GM23338 (cell line): ENCODE measurements at regions not wholly inside any gene's neighbourhood (a gene's known extent, or its start where the extent isn't known, plus 50 kb on each side); places are given as distances from the start of the nearest gene placed in this dataset.

Experiments
- ATAC-seq: fragments of 200-7000 bp; cut with Tn5 transposase; 3 replicates; pipeline ENCODE4 v1.9.1; 2020
- DNase-seq: peaks from one replicate; pipeline ENCODE4 v3.0.0-alpha.2; 2015; ENCODE audit warnings: low spot score
- H2AFZ ChIP-seq: fragments of 200-600 bp; sonication (generic); 2 replicates; pipeline ENCODE4 v1.8.0; 2016; ENCODE audit warnings: antibody characterized with exemption, mild to moderate bottlenecking, moderate library complexity
- H3F3A ChIP-seq: fragments of 200-600 bp; sonication (generic); replicated peaks from 2 replicates; pipeline ENCODE4 v1.8.0; 2017; ENCODE audit warnings: antibody characterized with exemption, mixed run types, low read depth
- H3K27ac ChIP-seq: fragments of 200-600 bp; sonication (generic); 2 replicates; pipeline ENCODE4 v1.6.1; 2016; ENCODE audit warnings: low read depth
- H3K27me3 ChIP-seq: fragments of 200-600 bp; sonication (generic); 2 replicates; pipeline ENCODE4 v1.8.0; 2016; ENCODE audit warnings: mild to moderate bottlenecking, mixed run types, moderate library complexity; ENCODE audit not compliant: insufficient read depth
- H3K36me3 ChIP-seq: fragments of 200-600 bp; sonication (generic); 2 replicates; pipeline ENCODE4 v1.8.0; 2016; ENCODE audit warnings: mild to moderate bottlenecking; ENCODE audit not compliant: insufficient read depth
- H3K4me1 ChIP-seq: fragments of 200-600 bp; sonication (generic); 2 replicates; pipeline ENCODE4 v1.8.0; 2016; ENCODE audit warnings: mild to moderate bottlenecking, moderate library complexity; ENCODE audit not compliant: insufficient read depth
- H3K4me2 ChIP-seq: fragments of 200-600 bp; sonication (generic); 2 replicates; pipeline ENCODE4 v1.7.1; 2017; ENCODE audit warnings: mixed run types
- H3K4me3 ChIP-seq: fragments of 200-600 bp; sonication (generic); 2 replicates; pipeline ENCODE4 v1.6.1; 2016; ENCODE audit warnings: mixed run types
- H3K79me2 ChIP-seq: fragments of 200-600 bp; sonication (generic); replicated peaks from 2 replicates; pipeline ENCODE4 v1.8.0; 2017; ENCODE audit warnings: mild to moderate bottlenecking; ENCODE audit not compliant: insufficient read depth
- H3K9me2 ChIP-seq: fragments of 200-600 bp; sonication (generic); 2 replicates; pipeline ENCODE4 v1.8.0; 2017; ENCODE audit not compliant: insufficient read depth
- H4K20me1 ChIP-seq: fragments of 200-600 bp; sonication (generic); replicated peaks from 2 replicates; pipeline ENCODE4 v1.8.0; 2017; ENCODE audit warnings: mild to moderate bottlenecking; ENCODE audit not compliant: insufficient read depth
- H3K27ac Mint-ChIP-seq: 2 replicates; pipeline ENCODE4 v1.8.0; 2020; ENCODE audit warnings: inconsistent platforms, mild to moderate bottlenecking, moderate library complexity, mixed read lengths
- H3K27me3 Mint-ChIP-seq: 3 replicates; pipeline ENCODE4 v1.8.0; 2022; ENCODE audit warnings: low read depth, mild to moderate bottlenecking, moderate library complexity, mixed read lengths, inconsistent platforms; ENCODE audit not compliant: insufficient read depth, poor library complexity
- H3K36me3 Mint-ChIP-seq: 3 replicates; pipeline ENCODE4 v1.8.0; 2021; ENCODE audit warnings: low read depth, mild to moderate bottlenecking, inconsistent platforms, moderate library complexity, mixed read lengths
- H3K4me1 Mint-ChIP-seq: 3 replicates; pipeline ENCODE4 v1.8.0; 2020; ENCODE audit warnings: mild to moderate bottlenecking, inconsistent platforms, mixed read lengths
- H3K4me3 Mint-ChIP-seq: 3 replicates; pipeline ENCODE4 v1.8.0; 2021; ENCODE audit warnings: moderate library complexity, mild to moderate bottlenecking, inconsistent platforms, mixed read lengths
- H3K9me3 Mint-ChIP-seq: 3 replicates; pipeline ENCODE4 v1.8.0; 2020; ENCODE audit warnings: moderate library complexity, mild to moderate bottlenecking, inconsistent platforms, mixed read lengths
- CREB1 ChIP-seq: fragments of 250-450 bp; sonication (Bioruptor Pico); IDR thresholded peaks from 2 replicates; pipeline ENCODE4 v1.5.0; 2020; ENCODE audit warnings: low read depth, mild to moderate bottlenecking, moderate library complexity
- EZH2 ChIP-seq: fragments of 200-600 bp; sonication (generic); IDR thresholded peaks from one replicate; pipeline ENCODE4 v1.8.0; 2017; ENCODE audit warnings: antibody characterized with exemption, mild to moderate bottlenecking, low read depth; ENCODE audit not compliant: unreplicated experiment
- EZH2phosphoT487 ChIP-seq: fragments of 200-600 bp; sonication (generic); IDR thresholded peaks from one replicate; pipeline ENCODE4 v1.8.1; 2018; ENCODE audit warnings: antibody characterized with exemption; ENCODE audit not compliant: unreplicated experiment
- JUNB ChIP-seq: IDR thresholded peaks from one replicate; pipeline ENCODE4 v1.6.1; 2016; ENCODE audit warnings: antibody characterized with exemption; ENCODE audit not compliant: unreplicated experiment
- NANOG ChIP-seq: IDR thresholded peaks from 2 replicates; pipeline ENCODE4 v1.6.1; 2016; ENCODE audit warnings: antibody characterized with exemption, borderline replicate concordance
- POLR2AphosphoS5 ChIP-seq: IDR thresholded peaks from 2 replicates; pipeline ENCODE4 v1.6.1; 2016; ENCODE audit warnings: antibody characterized with exemption, low read depth
- ZNF114 ChIP-seq: fragments of 250-450 bp; sonication (Bioruptor Pico); IDR thresholded peaks from 2 replicates; pipeline ENCODE4 v1.5.0; 2020; ENCODE audit warnings: mild to moderate bottlenecking, moderate library complexity
- ZNF462 ChIP-seq: fragments of 250-450 bp; sonication (Bioruptor Pico); IDR thresholded peaks from 2 replicates; pipeline ENCODE4 v1.5.0; 2020; ENCODE audit warnings: mild to moderate bottlenecking, moderate library complexity
- TF ChIP-seq, protein P1 (sequence below): IDR thresholded peaks from 2 replicates; pipeline ENCODE4 v1.6.1; 2016; ENCODE audit warnings: antibody characterized with exemption

- no peak for TF ChIP-seq ZNF462
- no peak for TF ChIP-seq NANOG
- no peak for TF ChIP-seq CREB1
- no peak for TF ChIP-seq ZNF114 (CRISPR knock-in tag)
Measured at GRCh38 chr9:134575103-134575900, 66.3 kb upstream of the COL5A1 start (continued).

DNA sequence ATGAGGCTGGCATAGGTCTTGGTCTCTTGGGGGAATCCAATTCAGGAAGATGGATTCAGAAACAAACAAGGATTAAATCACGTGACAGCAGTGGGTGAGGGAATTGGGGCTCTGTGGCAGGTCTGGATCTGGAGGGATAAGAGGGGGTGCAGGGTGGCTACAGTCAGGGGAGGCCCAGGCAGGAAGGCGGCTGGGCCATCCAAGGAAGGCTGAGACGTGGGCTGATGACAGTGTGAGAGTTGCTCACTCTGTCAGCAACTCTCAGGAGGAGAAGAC lies 65.8 kb upstream of the COL5A1 start:
- peaks cover 4% of the 10 kb centered on the region; the same call in 2 of the 3 replicates for H3K36me3 Mint-ChIP-seq
- no peak overlapping the region for H3K4me3 Mint-ChIP-seq
- Histone ChIP-seq H3K27me3 (no peaks in the 10 kb centered on the region), H3K9me2 (no peaks in the 10 kb centered on the region), H3K27ac (no peak overlapping the region), H3K79me2 (no peaks in the 10 kb centered on the region), H4K20me1 (no peaks in the 10 kb centered on the region), H3F3A (no peaks in the 10 kb centered on the region), H3K4me2 (no peak overlapping the region), H3K36me3 (no peaks in the 10 kb centered on the region), H2AFZ (no peak overlapping the region), H3K4me1 (no peaks in the 10 kb centered on the region), H3K4me3 (no peak overlapping the region)
- no peak for DNase-seq
- H3K27me3 Mint-ChIP-seq: peaks cover 15% of the 10 kb centered on the region
- peak overlapping the region; percentile 54; the same call in 1 of the 2 replicates for H3K27ac Mint-ChIP-seq
- H3K9me3 Mint-ChIP-seq: peaks cover 34% of the 10 kb centered on the region
- no peak for ATAC-seq
- H3K4me1 Mint-ChIP-seq: no peaks in the 10 kb centered on the region; the same call in 2 of the 3 replicates
- TF ChIP-seq JUNB (no peak), ZNF114 (CRISPR knock-in tag) (no peak), POLR2AphosphoS5 (no peak), EZH2phosphoT487 (no peak), ZNF462 (no peak), EZH2 (no peak)
- TF ChIP-seq, protein P1, sequence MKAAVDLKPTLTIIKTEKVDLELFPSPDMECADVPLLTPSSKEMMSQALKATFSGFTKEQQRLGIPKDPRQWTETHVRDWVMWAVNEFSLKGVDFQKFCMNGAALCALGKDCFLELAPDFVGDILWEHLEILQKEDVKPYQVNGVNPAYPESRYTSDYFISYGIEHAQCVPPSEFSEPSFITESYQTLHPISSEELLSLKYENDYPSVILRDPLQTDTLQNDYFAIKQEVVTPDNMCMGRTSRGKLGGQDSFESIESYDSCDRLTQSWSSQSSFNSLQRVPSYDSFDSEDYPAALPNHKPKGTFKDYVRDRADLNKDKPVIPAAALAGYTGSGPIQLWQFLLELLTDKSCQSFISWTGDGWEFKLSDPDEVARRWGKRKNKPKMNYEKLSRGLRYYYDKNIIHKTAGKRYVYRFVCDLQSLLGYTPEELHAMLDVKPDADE: no peak
